ENCODE measurements at regions not wholly inside any gene's neighbourhood (a gene's known extent, or its start where the extent isn't known, plus 50 kb on each side); places are given as distances from the start of the nearest gene placed in this dataset.
A peak's percentile ranks its signal among the peaks of the same experiment; 100 is the strongest.
"Not testable (repeated sequence)": the region's sequence is repeated elsewhere in the genome, so short reads cannot be mapped to it uniquely, and the experiment has no call there.

- no peak for DNase-seq
Observed at GRCh38 chr16:86337581-86338402, 172.5 kb upstream of the FOXF1 start.

GRCh38 chr16:86338403-86339115 lies 171.8 kb upstream of the FOXF1 start:
- no peak for DNase-seq

- DNase-seq = no peak
Observed at GRCh38 chr16:86342161-86342834, 168.0 kb upstream of the FOXF1 start.

- no peak for DNase-seq
Observed at GRCh38 chr16:86343027-86343795, 167.1 kb upstream of the FOXF1 start.

GRCh38 chr16:86343796-86344585 lies 166.3 kb upstream of the FOXF1 start:
- DNase-seq = no peak

GRCh38 chr16:86344586-86344871 lies 165.8 kb upstream of the FOXF1 start:
- no peak for DNase-seq

GRCh38 chr16:86344881-86345280 lies 165.4 kb upstream of the FOXF1 start:
- no peak for DNase-seq

- no peak for DNase-seq
Observed at GRCh38 chr16:86345516-86345915, 164.8 kb upstream of the FOXF1 start.

- DNase-seq = no peak
Observed at GRCh38 chr16:86346034-86346433, 164.3 kb upstream of the FOXF1 start.

GRCh38 chr16:86347090-86347489 lies 163.2 kb upstream of the FOXF1 start:
- no peak for DNase-seq

GRCh38 chr16:86347916-86348555 lies 162.3 kb upstream of the FOXF1 start:
- no peak for DNase-seq

GRCh38 chr16:86349338-86349900 lies 160.9 kb upstream of the FOXF1 start:
- no peak for DNase-seq

- DNase-seq = no peak
Observed at GRCh38 chr16:86350289-86350688, 160.0 kb upstream of the FOXF1 start.

- DNase-seq = no peak
Observed at GRCh38 chr16:86351041-86351784, 159.1 kb upstream of the FOXF1 start.

- DNase-seq = not testable (repeated sequence)
Observed at GRCh38 chr16:86351785-86352139, 158.6 kb upstream of the FOXF1 start.

- DNase-seq = no peak
Observed at GRCh38 chr16:86353148-86353547, 157.2 kb upstream of the FOXF1 start.

- no peak for DNase-seq
Observed at GRCh38 chr16:86353948-86354347, 156.4 kb upstream of the FOXF1 start.

GRCh38 chr16:86354641-86355513 lies 155.4 kb upstream of the FOXF1 start:
- no peak for DNase-seq

- DNase-seq = peak; percentile 66 to 87
Observed at GRCh38 chr16:86355531-86355930, 154.8 kb upstream of the FOXF1 start.

- peak; percentile 49 to 75 for DNase-seq
Observed at GRCh38 chr16:86355951-86356350, 154.4 kb upstream of the FOXF1 start.
